Sigmoid colon (tissue), 4 donors: ENCODE measurements at regions not wholly inside any gene's neighbourhood (a gene's known extent, or its start where the extent isn't known, plus 50 kb on each side); places are given as distances from the start of the nearest gene placed in this dataset.

Experiments
- CTCF ChIP-seq, 4 experiments: fragments of 450-650 bp in 3 of 4; fragments of 200-600 bp in 1 of 4; IDR thresholded peaks; one replicate each; pipeline ENCODE4 v1.5.1; 2016 to 2019; ENCODE audit warnings: antibody characterized with exemption in 4 of 4, mild to moderate bottlenecking in 3 of 4, moderate library complexity in 2 of 4
- POLR2A ChIP-seq, 2 donors: fragments of 450-650 bp; IDR thresholded peaks; one replicate each; pipeline ENCODE4 v1.6.1; 2016; ENCODE audit warnings: antibody characterized with exemption in 2 of 2, mild to moderate bottlenecking in 2 of 2, moderate library complexity in 2 of 2
- POLR2AphosphoS5 ChIP-seq, 4 donors: sonication (generic); formaldehyde crosslinking; IDR thresholded peaks; one replicate each; pipeline ENCODE4 v1.6.1; 2017; ENCODE audit warnings: antibody characterized with exemption in 4 of 4

- TF ChIP-seq CTCF (IDR thresholded peaks at IDR 0.05), result no peak
- TF ChIP-seq POLR2A (IDR thresholded peaks at IDR 0.05), result no peak
- no peak for TF ChIP-seq POLR2AphosphoS5 (IDR thresholded peaks at IDR 0.05)
Observed at GRCh38 chr6:9365378-9365777, 930.0 kb upstream of the SLC35B3 start.
